Stimulated activated naive CD4-positive, alpha-beta T cell treated with Interleukin-2 at 50 U/mL for 16 hours (primary cell): ENCODE measurements at regions not wholly inside any gene's neighbourhood (a gene's known extent, or its start where the extent isn't known, plus 50 kb on each side); places are given as distances from the start of the nearest gene placed in this dataset.
A peak's percentile ranks its signal among the peaks of the same experiment; 100 is the strongest.
"Not testable (repeated sequence)": the region's sequence is repeated elsewhere in the genome, so short reads cannot be mapped to it uniquely, and the experiment has no call there.

Experiments used
- DNase-seq: peaks from one replicate; lab custom pipeline; 2025; lab: John Stamatoyannopoulos, UW

- DNase-seq: no peak
Measured at GRCh38 chr6:144477396-144477795, 192.3 kb downstream of the UTRN start.

- no peak for DNase-seq
Measured at GRCh38 chr6:144477856-144478255, 192.7 kb downstream of the UTRN start.

GRCh38 chr6:144478483-144478882 is 193.3 kb downstream of the UTRN start:
- DNase-seq: no peak

- no peak for DNase-seq
Measured at GRCh38 chr6:144479991-144480390, 194.9 kb downstream of the UTRN start.

GRCh38 chr6:144480473-144480872 is 195.3 kb downstream of the UTRN start:
- no peak for DNase-seq

- no peak for DNase-seq
Measured at GRCh38 chr6:144481527-144481926, 196.4 kb downstream of the UTRN start.

- DNase-seq: peak; percentile 65
Measured at GRCh38 chr6:144482142-144482541, 197.0 kb downstream of the UTRN start.

- DNase-seq: no peak
Measured at GRCh38 chr6:144485531-144485930, 200.4 kb downstream of the UTRN start.

GRCh38 chr6:144488590-144488989 is 203.5 kb downstream of the UTRN start:
- no peak for DNase-seq

GRCh38 chr6:144493035-144493910 is 208.1 kb downstream of the UTRN start:
- DNase-seq: no peak

- not testable (repeated sequence) for DNase-seq
Measured at GRCh38 chr6:144495076-144495475, 209.9 kb downstream of the UTRN start.

- no peak for DNase-seq
Measured at GRCh38 chr6:144497650-144498049, 212.5 kb downstream of the UTRN start.

- no peak for DNase-seq
Measured at GRCh38 chr6:144500892-144501291, 215.8 kb downstream of the UTRN start.

GRCh38 chr6:144505214-144505613 is 220.1 kb downstream of the UTRN start:
- DNase-seq: not testable (repeated sequence)

- DNase-seq: not testable (repeated sequence)
Measured at GRCh38 chr6:144506051-144506450, 220.9 kb downstream of the UTRN start.

GRCh38 chr6:144507772-144508312 is 222.7 kb downstream of the UTRN start:
- not testable (repeated sequence) for DNase-seq

GRCh38 chr6:144510859-144511258 is 225.7 kb downstream of the UTRN start:
- DNase-seq: no peak

- DNase-seq: no peak
Measured at GRCh38 chr6:144515761-144516160, 230.6 kb downstream of the UTRN start.

GRCh38 chr6:144519426-144519825 is 234.3 kb downstream of the UTRN start:
- DNase-seq: no peak

- DNase-seq: no peak
Measured at GRCh38 chr6:144528743-144529425, 243.7 kb downstream of the UTRN start.

GRCh38 chr6:144530118-144530517 is 245.0 kb downstream of the UTRN start:
- DNase-seq: no peak

- DNase-seq: not testable (repeated sequence)
Measured at GRCh38 chr6:144532238-144532637, 247.1 kb downstream of the UTRN start.

GRCh38 chr6:144534180-144534579 is 249.0 kb downstream of the UTRN start:
- no peak for DNase-seq
